ENCODE measurements at regions not wholly inside any gene's neighbourhood (a gene's known extent, or its start where the extent isn't known, plus 50 kb on each side); places are given as distances from the start of the nearest gene placed in this dataset.

DNA sequence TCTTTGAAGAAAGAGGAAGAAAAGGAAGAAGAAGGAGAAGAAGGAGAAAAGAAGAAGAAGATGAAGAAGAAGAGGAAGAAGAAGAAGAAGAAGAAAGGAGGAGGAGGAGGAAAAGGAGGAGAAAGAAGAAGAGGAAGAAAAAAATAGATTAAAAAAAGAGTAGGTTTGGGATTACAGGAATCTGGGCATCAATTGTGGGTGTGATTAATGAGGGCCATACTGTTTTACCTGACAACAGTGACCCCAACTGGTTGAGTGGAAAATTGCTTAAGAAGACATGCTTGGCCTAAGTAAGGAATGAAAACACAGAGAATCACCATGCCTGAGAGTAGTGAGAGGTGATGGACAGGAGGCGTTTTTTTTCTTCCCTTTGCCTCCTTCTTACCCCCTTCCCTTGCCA is 114.6 kb downstream of the FAM170A start:
- TF ChIP-seq, protein P1, sequence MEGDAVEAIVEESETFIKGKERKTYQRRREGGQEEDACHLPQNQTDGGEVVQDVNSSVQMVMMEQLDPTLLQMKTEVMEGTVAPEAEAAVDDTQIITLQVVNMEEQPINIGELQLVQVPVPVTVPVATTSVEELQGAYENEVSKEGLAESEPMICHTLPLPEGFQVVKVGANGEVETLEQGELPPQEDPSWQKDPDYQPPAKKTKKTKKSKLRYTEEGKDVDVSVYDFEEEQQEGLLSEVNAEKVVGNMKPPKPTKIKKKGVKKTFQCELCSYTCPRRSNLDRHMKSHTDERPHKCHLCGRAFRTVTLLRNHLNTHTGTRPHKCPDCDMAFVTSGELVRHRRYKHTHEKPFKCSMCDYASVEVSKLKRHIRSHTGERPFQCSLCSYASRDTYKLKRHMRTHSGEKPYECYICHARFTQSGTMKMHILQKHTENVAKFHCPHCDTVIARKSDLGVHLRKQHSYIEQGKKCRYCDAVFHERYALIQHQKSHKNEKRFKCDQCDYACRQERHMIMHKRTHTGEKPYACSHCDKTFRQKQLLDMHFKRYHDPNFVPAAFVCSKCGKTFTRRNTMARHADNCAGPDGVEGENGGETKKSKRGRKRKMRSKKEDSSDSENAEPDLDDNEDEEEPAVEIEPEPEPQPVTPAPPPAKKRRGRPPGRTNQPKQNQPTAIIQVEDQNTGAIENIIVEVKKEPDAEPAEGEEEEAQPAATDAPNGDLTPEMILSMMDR (IDR thresholded peaks at IDR 0.05) = no peak
- TF ChIP-seq POLR2A (IDR thresholded peaks at IDR 0.05) = no peak
